ENCODE measurements at regions not wholly inside any gene's neighbourhood (a gene's known extent, or its start where the extent isn't known, plus 50 kb on each side); places are given as distances from the start of the nearest gene placed in this dataset.
A peak's percentile ranks its signal among the peaks of the same experiment; 100 is the strongest.
"Not testable (repeated sequence)": the region's sequence is repeated elsewhere in the genome, so short reads cannot be mapped to it uniquely, and the experiment has no call there.

DNA sequence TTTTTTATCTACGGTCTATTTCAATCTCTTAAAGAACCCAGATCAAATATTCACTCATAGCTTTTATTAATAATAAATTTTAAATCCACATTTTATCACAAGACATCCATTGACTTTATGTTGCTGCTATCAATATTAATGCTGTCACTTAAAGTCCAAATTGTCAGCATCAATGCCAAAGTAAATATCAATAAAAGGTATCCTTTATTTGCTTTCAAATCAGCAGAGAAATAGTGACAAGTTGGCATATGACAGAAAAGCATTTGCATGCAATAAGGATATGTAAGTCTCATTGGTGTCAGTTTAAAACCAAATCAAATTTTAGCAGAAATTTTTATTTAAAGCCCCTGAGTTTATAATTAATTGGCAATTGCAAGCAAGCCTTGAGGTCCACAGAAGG is 775.4 kb downstream of the ADCYAP1 start:
- no peak for DNase-seq (ENCODE audit: low read depth, low spot score)
- in situ Hi-C loops (cut with HindIII; ENCODE audit: low pct_unique_long_range_greater_than_20kb, low sequenced_read_pairs): no loop called here

DNA sequence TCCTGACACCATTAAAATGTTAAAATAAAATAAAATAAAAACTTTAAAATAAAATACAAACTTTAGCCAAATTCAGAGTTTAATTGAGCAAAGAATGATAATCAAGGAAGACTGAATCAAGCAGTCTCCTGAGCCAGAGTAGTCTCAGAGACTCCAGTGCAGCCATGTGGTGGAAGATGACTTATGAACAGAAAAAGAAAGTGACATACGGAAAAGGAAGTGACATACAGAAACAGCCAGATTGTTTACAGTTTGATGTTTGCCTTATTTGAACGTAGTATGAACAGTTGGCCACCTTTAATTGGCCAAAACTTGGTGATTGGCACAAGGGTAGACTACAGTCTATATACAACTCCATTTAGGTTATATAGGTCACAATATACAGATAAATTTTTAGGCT is 787.2 kb downstream of the ADCYAP1 start:
- DNase-seq (ENCODE audit: low read depth, low spot score): no peak
- in situ Hi-C loops (cut with HindIII; ENCODE audit: low pct_unique_long_range_greater_than_20kb, low sequenced_read_pairs): no loop called here

DNA sequence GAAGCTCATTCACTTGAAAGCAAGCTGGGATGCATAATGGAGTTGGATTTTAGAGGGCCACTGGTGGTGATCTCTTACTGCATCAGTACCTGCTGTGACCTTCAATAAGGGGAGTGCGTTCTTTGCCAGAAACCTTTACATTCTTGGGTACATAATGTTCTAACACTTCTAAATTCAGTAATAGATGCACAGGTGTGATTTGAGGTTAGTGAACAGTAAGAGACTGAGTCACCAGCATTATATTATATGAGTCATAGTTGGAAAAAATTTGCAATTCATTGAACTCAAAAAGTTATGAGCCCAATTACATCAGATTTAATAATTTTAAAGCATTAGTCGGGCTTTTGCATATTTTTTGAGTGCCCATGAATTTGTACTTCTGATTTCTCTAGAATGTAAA is 803.3 kb downstream of the ADCYAP1 start:
- no peak for DNase-seq (ENCODE audit: low read depth, low spot score)
- in situ Hi-C loops (cut with HindIII; ENCODE audit: low pct_unique_long_range_greater_than_20kb, low sequenced_read_pairs): no loop called here

DNA sequence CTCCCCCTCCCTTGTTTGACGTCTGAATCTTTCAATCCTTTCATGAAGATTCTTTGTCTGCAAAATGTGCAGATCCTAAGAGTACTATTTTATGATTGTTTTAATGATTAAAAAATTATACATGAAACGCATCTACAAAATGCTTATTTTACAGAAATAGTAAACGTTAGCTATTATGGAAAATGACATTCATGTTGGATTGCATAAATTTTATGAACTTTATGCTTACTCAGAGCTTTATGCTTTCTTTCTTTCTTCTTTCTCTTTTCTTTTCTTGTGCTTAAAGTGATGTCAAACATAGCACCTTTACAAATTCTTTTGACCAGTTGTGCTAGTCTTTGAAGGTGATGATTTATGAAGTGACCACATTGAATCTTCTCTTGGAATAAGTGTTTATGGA is 805.4 kb downstream of the ADCYAP1 start:
- no peak for DNase-seq (ENCODE audit: low read depth, low spot score)
- in situ Hi-C loops (cut with HindIII; ENCODE audit: low pct_unique_long_range_greater_than_20kb, low sequenced_read_pairs): no loop called here

DNA sequence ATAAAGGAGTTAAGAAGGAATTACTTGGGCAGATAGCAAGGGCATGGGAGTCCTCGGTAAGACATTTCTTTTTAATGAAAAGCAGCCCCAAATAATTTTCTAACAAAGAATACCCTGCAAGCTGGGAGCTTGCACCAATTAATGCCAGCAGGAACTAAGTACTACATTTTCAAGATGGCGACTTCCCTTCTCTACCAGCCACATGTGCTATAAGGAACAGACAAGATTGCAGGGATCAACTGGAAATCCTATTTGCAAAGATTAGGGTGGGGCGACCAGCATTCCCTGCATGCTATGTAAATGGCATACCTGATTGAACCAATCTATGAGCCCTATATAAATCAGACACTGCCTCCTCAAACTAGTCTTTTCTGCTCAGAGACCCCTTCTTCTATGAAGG is 827.5 kb downstream of the ADCYAP1 start:
- DNase-seq (ENCODE audit: low read depth, low spot score): no peak
- in situ Hi-C loops (cut with HindIII; ENCODE audit: low pct_unique_long_range_greater_than_20kb, low sequenced_read_pairs): no loop called here

DNA sequence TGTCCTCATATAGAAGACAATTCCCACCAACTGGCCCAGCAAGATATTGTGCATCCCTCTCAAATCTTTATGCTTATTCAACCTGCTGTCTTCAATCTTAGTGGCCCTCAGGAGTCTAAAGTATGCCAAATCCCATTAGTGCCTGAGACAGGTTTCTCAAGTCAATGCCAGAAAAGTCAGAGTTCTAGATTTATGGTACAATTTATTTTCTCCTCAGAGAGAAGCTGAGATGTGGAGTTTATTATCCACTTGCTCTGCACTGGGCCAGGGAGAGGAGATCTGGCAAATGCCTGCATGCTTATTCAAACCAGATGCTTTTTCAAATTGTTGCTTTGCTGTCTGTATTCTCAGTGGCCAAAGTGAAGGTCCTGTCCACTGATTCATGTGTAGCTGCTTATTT is 825.2 kb downstream of the METTL4 start:
- in situ Hi-C loops (cut with HindIII; ENCODE audit: low pct_unique_long_range_greater_than_20kb, low sequenced_read_pairs): no loop called here
- DNase-seq (ENCODE audit: low read depth, low spot score): no peak

DNA sequence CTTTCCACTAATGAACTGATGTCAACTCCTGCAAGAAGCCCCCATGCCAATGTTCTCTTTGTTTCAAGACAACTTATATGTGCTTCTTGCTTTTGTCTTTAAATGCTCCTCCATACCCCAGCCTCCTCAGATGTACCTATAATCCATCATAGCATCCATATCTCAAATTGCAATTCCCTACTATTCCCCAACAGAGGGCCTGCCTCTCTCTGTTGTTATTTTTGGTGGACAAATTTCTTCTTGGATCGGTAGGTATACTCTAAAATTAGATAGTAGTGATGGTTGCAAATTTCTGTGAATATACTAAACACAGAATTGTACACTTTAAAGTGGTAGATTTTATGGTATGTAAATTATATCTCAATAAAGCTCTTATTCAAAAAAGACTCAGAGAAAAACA is 820.1 kb downstream of the METTL4 start:
- in situ Hi-C loops (cut with HindIII; ENCODE audit: low pct_unique_long_range_greater_than_20kb, low sequenced_read_pairs): no loop called here
- peak; percentile 5 for DNase-seq (ENCODE audit: low read depth, low spot score)

DNA sequence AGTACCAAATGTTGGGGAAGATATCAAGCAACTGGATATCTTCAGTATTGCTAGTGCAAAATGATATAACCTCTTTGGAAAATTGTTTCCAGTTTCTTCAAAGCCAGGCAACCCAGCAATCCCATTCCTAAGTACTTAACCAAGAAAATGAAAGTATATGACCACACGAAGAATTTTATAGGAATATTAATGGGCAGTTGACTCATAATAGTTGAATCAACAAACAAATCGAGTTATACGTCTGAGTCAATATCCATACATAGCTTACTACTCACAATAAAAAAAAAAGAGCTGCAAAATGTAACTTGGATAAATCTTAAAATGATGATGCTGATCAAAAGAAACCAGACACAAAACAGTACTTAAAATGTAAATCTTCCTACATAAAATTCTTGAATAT is 810.4 kb downstream of the METTL4 start:
- in situ Hi-C loops (cut with HindIII; ENCODE audit: low pct_unique_long_range_greater_than_20kb, low sequenced_read_pairs): no loop called here
- no peak for DNase-seq (ENCODE audit: low read depth, low spot score)

DNA sequence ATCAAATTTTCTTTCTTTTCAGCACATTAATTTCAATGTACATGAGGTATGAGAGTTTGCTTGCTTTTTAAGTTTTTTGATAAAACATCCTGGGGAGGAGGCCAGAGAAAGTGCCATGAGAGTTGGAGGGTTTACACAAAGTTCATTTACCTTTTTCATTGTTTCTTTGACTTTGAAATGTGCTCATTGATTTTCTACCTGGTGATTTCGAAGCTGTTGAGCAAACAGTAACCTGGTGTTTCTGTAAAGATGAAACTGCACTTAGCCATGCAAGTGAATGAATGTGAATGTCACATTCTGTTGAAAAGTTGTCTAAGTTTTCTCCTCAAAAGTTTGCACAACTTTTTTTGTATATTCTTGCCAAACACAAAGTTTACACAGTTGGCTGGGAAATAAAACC is 797.0 kb downstream of the METTL4 start:
- no peak for DNase-seq (ENCODE audit: low read depth, low spot score)
- in situ Hi-C loops (cut with HindIII; ENCODE audit: low pct_unique_long_range_greater_than_20kb, low sequenced_read_pairs): no loop called here

DNA sequence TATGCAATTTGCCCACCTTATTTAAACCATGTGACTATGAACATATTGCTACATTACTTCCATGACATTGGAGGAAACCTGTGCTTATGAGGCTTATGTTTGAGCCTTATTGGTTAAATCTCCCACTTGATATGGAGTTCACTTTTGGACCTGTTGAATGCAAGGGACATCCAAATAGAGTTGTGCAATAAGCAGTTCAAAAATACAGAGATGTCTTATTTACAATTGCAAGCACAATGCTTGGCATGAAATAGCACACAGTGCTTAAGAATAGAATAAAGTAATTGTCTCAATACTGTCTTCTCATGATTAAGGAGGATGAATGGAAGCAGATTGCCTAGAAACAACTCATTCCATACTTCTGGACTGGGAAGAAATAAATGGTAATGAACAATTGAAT is 793.5 kb downstream of the METTL4 start:
- in situ Hi-C loops (cut with HindIII; ENCODE audit: low pct_unique_long_range_greater_than_20kb, low sequenced_read_pairs): no loop called here
- DNase-seq (ENCODE audit: low read depth, low spot score): no peak

DNA sequence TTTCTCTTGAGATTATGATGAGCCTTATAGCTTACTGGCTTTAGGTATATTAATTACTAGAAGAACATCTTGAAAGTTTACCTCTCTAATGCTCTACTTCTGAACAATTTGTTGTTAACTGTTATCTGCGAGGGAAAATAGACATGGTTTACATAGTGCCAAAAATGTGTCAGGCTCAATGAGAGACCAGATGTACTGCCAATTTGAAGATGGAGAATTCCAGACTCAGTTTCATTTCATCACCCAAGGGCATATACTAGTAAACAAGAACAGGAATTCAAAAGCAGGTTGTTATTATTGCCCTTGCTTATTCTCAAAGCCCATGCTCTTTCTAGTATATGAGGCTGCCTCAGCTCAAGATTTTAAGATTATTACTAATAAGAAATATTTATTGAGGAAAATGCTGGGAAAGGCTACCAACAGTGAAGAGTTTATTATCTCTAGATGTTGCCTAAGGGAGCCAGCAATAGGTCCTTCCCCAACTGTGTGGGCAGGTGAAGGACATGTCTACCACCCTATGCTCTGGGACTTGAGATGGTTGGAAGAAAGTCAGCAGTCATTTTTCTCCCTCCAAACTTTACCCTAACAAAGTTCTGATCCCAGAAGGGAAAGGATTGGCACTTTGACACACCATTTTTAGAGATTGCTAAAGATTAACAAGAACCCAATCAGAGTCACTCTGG is 792.7 kb downstream of the METTL4 start:
- in situ Hi-C loops (cut with HindIII; ENCODE audit: low pct_unique_long_range_greater_than_20kb, low sequenced_read_pairs): no loop called here
- no peak for DNase-seq (ENCODE audit: low read depth, low spot score)

DNA sequence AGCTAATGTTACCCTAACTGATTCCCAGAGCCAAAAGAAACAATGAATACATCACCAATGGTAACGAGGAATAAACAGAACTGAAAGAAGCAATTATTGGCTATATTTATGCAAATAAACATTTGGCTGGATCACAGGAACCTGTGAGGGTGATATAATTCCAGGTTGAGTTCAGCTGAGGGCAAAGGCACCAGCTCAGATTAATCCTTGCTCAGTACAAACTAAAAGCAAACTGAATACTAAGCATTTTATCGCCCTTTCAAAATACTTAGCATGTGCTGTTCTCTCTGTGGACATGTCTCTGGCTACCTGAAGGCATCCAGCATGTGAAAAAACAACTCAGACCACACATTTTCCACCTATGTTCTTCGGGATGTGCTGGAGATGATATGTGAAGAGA is 791.7 kb downstream of the METTL4 start:
- DNase-seq (ENCODE audit: low read depth, low spot score): no peak
- in situ Hi-C loops (cut with HindIII; ENCODE audit: low pct_unique_long_range_greater_than_20kb, low sequenced_read_pairs): no loop called here

DNA sequence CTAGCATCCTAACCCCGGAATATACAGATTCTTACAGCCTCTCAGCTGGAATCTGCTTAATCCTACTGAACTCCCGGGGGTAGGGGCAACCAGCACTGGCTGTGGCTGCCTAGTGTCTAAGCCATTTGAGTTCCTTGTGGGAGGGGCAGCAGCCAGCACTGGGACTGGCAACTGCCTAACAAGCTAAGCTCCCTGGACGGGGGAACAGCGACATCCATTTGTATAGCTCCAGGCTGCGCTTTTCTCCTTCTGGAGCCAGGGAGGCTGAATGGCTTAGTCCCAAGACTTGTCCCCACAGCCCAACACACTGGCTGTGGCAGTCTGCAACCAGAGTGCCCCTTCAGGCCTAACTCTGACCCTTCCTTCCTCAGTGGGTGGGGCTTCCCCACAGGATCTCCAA is 787.2 kb downstream of the METTL4 start:
- DNase-seq (ENCODE audit: low read depth, low spot score): no peak
- in situ Hi-C loops (cut with HindIII; ENCODE audit: low pct_unique_long_range_greater_than_20kb, low sequenced_read_pairs): no loop called here

DNA sequence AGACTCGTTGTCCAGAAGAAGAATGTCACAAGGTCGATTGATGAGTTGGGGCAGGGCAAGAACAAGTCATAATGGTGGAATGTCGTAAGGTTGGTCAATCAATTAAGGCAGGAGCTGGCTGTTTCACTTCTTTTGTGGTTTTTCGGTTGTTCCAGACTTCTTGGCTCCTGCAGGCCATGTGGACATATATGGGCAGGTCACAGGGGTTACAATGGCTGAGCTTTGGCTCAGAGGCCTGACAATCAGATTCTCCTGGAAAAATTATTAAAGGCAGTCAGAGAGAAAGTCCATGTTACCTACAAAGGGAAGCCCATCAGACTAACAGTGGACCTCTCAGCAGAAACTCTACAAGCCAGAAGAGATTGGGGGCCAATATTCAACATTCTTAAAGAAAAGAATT is 785.3 kb downstream of the METTL4 start:
- DNase-seq (ENCODE audit: low read depth, low spot score); in situ Hi-C loops (cut with HindIII; ENCODE audit: low pct_unique_long_range_greater_than_20kb, low sequenced_read_pairs): not testable (repeated sequence)

DNA sequence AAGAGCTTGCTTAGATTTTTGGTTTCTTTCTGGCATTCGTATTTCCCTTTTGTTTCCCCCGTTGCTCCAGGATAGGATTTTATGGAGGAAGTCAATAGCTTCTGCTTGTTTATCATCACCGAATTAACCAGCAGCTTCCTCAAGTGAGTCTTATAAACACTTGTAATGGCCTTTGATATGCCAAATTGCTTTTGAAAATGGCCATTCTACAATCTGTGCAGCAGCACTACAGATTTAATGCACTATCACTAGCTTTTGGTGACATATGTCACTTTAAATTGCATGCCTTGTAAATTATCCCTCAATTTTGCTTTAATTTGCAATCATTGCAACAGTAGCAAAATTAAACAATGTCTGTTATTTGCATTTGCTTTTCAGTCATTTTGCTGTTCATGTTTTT is 774.7 kb downstream of the METTL4 start:
- in situ Hi-C loops (cut with HindIII; ENCODE audit: low pct_unique_long_range_greater_than_20kb, low sequenced_read_pairs): no loop called here
- DNase-seq (ENCODE audit: low read depth, low spot score): no peak

DNA sequence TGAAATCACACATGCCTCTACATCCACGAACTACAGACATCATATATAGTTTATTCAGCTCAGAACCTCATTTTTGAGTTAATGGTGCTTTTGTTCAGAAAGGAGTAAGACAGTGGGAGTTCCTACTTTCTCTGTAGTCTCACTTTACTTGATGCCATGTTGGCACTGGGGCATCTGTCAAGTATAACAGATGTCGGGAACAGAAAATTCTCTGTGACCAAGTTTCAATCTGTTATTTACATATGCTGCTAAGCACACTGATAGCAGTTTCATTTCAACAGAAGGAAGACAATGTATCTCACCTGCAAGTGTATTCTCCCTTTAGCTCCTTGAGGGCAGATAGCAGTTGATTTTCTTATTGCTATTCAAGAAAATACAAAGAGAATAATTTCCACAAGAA is 774.1 kb downstream of the METTL4 start:
- no peak for DNase-seq (ENCODE audit: low read depth, low spot score)
- in situ Hi-C loops (cut with HindIII; ENCODE audit: low pct_unique_long_range_greater_than_20kb, low sequenced_read_pairs): no loop called here

DNA sequence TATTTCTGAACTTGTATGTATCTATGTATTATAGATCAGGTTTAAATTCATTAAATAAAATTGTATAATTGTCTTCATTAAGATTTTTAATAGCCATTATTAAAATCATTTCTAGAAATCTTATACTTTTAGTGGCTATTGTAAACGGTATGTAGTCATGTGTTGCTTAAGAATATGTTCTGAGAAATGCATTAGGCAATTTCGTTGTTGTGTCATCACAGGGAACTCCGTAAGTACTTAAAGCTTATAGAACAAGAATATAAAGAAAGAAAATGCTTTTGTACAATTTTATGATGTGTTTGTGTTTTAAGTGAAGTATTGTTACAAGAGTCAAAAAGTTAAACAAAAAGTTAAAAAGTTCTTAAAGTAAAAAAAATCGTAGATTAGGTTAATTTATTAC is 765.8 kb downstream of the METTL4 start:
- no peak for DNase-seq (ENCODE audit: low read depth, low spot score)
- in situ Hi-C loops (cut with HindIII; ENCODE audit: low pct_unique_long_range_greater_than_20kb, low sequenced_read_pairs): no loop called here

DNA sequence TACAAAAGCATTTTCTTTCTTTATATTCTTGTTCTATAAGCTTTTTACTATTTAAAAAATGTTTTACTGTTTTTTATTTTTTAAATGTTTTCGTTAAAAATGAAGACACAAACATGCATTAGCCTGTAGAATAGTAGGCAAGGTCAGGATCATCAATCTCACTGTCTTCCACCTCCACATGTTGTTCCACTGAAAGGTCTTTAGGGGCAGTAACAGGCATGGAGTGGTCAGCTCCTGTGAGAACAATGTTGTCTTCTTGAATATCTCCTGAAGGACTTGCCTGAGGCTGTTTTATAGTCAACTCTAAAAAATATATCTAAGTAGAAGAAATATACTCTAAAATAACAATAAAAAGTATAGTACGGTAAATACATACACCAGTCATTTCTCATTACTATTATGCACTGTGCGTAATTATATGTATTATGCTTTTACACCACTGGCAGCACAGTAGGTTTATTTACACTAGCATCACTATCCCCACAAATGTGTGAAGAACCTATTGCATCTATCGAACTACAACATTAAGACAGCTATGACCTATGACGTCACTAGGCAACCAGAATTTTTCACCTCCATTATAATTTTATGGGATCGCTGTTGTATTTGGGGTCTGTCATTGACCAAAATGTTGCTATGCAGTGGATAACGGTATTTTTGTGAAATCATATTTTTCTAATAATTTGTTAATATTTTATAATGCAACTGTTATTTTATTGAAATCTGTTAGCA is 764.3 kb downstream of the METTL4 start:
- peak; percentile 16 for DNase-seq (ENCODE audit: low read depth, low spot score)
- in situ Hi-C loops (cut with HindIII; ENCODE audit: low pct_unique_long_range_greater_than_20kb, low sequenced_read_pairs): no loop called here

DNA sequence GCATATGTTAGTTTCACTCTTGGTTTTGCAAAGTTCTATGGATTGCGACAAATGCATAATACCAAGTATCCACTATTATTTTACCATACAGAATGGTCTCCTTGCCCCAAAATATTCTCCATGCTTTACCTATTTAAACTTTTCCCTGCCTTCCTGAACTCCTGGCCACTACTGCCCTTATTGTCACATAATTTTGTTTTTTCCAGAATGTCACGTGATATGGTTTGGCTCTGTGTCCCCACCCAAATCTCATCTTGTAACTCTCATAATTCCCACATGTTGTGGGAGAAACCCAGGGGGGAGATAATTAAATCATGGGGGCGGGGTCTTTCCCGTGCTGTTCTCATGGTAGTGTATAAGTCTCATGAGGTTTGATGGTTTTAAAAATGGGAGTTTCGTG is 760.0 kb downstream of the METTL4 start:
- in situ Hi-C loops (cut with HindIII; ENCODE audit: low pct_unique_long_range_greater_than_20kb, low sequenced_read_pairs): no loop called here
- no peak for DNase-seq (ENCODE audit: low read depth, low spot score)
